ENCODE measurements at regions not wholly inside any gene's neighbourhood (a gene's known extent, or its start where the extent isn't known, plus 50 kb on each side); places are given as distances from the start of the nearest gene placed in this dataset.

DNA sequence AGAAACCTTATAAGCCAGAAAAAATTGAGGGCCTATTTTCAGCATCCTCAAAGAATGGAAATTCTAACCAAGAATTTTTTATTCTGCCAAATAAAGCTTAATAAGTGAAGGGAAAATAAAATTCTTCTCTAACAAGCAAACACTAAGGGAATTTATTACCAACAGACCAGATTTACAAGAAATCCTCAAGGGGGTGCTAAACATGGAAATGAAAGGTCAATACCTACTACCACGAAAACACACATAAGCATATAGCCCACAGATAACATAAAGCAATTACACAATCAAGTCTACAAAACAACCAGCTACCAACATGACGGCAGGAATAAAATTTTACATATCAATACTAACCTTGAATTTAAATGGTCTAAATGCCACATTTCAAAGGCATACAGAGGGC lies 883.5 kb downstream of the SI start:
- TF ChIP-seq OSR1 (CRISPR knock-in tag; IDR thresholded peaks at IDR 0.05) (no peak), SNAI2 (CRISPR knock-in tag; IDR thresholded peaks at IDR 0.05) (no peak), RARB (CRISPR knock-in tag; IDR thresholded peaks at IDR 0.05) (no peak), ARNTL (CRISPR knock-in tag; IDR thresholded peaks at IDR 0.05; ENCODE audit: borderline replicate concordance, low read depth) (no peak), ZNF70 (CRISPR knock-in tag; IDR thresholded peaks at IDR 0.05) (no peak), ZNF8 (CRISPR knock-in tag; IDR thresholded peaks at IDR 0.05) (no peak), TCF4 (CRISPR knock-in tag; IDR thresholded peaks at IDR 0.05; ENCODE audit: borderline replicate concordance) (no peak), ZFP3 (CRISPR knock-in tag; IDR thresholded peaks at IDR 0.05) (no peak)
- TF ChIP-seq, protein P1, sequence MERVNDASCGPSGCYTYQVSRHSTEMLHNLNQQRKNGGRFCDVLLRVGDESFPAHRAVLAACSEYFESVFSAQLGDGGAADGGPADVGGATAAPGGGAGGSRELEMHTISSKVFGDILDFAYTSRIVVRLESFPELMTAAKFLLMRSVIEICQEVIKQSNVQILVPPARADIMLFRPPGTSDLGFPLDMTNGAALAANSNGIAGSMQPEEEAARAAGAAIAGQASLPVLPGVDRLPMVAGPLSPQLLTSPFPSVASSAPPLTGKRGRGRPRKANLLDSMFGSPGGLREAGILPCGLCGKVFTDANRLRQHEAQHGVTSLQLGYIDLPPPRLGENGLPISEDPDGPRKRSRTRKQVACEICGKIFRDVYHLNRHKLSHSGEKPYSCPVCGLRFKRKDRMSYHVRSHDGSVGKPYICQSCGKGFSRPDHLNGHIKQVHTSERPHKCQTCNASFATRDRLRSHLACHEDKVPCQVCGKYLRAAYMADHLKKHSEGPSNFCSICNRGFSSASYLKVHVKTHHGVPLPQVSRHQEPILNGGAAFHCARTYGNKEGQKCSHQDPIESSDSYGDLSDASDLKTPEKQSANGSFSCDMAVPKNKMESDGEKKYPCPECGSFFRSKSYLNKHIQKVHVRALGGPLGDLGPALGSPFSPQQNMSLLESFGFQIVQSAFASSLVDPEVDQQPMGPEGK (CRISPR knock-in tag; IDR thresholded peaks at IDR 0.05; ENCODE audit: borderline replicate concordance), result no peak
- TF ChIP-seq, protein P2, sequence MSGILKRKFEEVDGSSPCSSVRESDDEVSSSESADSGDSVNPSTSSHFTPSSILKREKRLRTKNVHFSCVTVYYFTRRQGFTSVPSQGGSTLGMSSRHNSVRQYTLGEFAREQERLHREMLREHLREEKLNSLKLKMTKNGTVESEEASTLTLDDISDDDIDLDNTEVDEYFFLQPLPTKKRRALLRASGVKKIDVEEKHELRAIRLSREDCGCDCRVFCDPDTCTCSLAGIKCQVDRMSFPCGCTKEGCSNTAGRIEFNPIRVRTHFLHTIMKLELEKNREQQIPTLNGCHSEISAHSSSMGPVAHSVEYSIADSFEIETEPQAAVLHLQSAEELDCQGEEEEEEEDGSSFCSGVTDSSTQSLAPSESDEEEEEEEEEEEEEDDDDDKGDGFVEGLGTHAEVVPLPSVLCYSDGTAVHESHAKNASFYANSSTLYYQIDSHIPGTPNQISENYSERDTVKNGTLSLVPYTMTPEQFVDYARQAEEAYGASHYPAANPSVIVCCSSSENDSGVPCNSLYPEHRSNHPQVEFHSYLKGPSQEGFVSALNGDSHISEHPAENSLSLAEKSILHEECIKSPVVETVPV (CRISPR knock-in tag; IDR thresholded peaks at IDR 0.05), result no peak
